OCI-M2 (cell line): ENCODE measurements at regions not wholly inside any gene's neighbourhood (a gene's known extent, or its start where the extent isn't known, plus 50 kb on each side); places are given as distances from the start of the nearest gene placed in this dataset.
"Not testable (repeated sequence)": the region's sequence is repeated elsewhere in the genome, so short reads cannot be mapped to it uniquely, and the experiment has no call there.

Experiments
- DNase-seq: peaks from one replicate; lab custom pipeline; 2025; ENCODE audit not compliant: unreplicated experiment; lab: John Stamatoyannopoulos, UW

DNA sequence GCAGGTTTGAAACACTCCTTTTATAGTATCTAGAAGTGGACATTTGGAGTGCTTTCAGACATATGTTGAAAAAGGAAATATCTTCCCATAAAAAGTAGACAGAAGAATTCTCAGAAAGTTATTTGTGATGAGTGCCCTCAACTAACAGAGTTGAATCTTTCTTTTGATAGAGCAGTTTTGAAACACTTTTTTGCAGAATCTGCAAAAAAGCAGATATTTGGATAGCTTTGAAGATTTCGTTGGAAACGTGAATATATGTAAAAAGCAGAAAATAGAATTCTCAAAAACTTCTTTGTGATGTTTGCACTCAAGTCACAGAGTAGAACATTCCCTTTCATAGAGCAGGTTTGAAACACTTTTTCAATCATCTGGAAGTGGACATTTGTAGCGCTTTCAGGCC, 676.4 kb upstream of the ZNF337 start:
- DNase-seq: not testable (repeated sequence)

- no peak for DNase-seq
These were observed 657.9 kb upstream of the ZNF337 start for GRCh38 chr20:26354511-26354910.

GRCh38 chr20:26347396-26347795, 650.7 kb upstream of the ZNF337 start:
- no peak for DNase-seq

GRCh38 chr20:26340460-26341065, 643.9 kb upstream of the ZNF337 start:
- not testable (repeated sequence) for DNase-seq

- DNase-seq: no peak
These were observed 627.5 kb upstream of the ZNF337 start for GRCh38 chr20:26324177-26324576.

DNA sequence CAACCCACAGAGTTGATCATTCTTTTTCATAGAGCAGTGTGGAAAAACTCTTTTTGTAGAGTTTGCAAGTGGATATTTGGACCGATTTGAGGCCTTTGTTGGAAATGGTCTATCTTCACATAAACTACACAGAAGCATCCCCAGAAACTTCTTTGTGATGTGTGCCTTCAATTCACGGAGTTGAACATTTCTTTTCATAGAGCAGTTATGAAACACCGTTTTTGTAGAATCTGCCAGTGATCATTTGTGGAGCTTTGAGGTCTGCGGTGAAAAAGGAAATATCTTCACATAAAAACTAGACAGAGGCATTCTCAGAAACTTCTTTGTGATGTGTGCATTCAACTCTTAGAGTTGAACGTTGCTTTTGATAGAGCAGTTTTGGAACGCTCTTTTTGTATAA, 618.4 kb upstream of the ZNF337 start:
- no peak for DNase-seq

DNA sequence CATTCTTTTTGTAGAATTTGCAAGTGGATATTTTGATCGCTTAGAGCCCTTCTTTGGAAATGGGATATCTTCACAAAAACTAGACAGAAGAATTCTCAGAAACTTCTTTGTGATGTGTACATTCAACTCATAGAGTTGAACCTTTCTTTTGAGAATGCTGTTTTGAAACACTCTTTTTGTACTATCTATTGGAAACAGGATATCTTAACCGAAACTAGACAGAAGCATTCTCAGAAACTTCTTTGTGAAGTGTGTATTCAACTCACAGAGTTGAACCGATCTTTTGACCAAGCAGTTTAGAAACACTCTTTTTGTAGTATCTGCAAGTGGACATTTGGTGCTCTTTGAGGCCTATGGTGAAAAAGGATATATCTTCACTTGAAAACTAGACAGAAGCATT, 613.1 kb upstream of the ZNF337 start:
- not testable (repeated sequence) for DNase-seq

DNA sequence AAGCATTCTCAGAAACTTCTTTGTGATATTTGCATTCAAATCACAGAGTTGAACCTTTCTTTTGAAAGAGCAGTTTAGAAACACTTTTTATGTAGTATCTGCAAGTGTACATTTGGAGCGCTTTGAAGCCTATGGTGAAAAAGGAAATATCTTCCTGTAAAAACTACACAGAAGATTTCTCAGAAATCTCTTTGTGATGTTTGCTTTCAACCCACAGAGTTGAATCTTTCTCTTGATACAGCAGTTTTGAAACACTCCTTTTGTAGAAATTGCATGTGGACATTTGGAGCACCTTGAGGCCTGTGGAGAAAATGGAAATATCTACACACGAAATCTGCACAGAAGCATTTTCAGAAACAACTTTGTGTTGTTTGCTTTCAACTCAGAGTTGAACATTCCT, 612.3 kb upstream of the ZNF337 start:
- DNase-seq: no peak

DNA sequence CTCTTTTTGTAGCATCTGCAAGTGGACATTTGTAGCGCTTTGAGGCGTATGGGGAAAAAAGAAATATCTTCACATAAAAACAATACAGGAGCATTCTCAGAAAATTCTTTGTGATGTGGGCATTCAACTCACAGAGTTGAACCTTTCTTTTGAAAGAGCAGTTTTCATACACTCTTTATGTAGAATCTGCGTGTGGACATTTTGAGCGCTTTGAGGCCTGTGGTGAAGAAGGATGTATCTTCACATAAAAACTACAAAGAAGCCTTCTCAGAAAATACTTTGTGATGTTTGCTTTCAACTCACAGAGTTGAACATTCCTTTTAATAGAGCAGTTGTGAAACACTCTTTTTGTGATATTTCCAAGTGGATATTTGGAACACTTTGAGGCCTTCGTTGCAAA, 598.4 kb upstream of the ZNF337 start:
- no peak for DNase-seq

DNA sequence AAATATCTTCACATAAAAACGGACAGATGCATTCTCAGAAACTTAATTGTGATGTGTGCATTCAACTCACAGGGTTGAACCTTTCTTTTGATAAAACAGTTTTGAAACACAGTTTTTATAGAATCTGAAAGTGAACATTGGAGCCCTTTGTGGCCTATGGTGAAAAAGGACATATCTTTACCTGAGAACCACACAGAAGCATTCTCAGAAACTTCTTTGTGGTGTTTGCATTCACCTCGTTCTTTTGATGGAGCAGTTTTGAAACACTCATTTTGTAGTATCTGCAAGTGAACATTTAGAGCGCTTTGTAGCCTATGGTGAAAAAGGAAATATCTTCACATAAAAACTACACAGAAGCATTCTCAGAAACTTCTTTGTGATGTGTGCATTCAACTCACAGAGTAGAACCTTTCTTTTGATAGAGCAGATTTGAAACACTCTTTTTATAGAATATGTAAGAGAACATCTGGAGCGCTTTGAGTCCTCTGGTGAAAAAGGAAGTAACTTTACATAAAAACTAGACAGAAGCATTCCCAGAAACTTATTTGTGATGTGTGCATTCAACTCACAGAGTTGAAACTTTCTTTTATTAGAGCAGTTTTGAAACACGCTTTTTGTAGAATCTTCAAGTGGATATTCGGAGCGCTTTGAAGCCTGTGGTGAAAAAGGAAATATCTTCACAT, 591.9 kb upstream of the ZNF337 start:
- DNase-seq: not testable (repeated sequence)

- no peak for DNase-seq
These were observed 582.6 kb upstream of the ZNF337 start for GRCh38 chr20:26279238-26279637.

- no peak for DNase-seq
These were observed 580.7 kb upstream of the ZNF337 start for GRCh38 chr20:26277339-26277738.

- DNase-seq: no peak
These were observed 580.0 kb upstream of the ZNF337 start for GRCh38 chr20:26276554-26277210.

DNA sequence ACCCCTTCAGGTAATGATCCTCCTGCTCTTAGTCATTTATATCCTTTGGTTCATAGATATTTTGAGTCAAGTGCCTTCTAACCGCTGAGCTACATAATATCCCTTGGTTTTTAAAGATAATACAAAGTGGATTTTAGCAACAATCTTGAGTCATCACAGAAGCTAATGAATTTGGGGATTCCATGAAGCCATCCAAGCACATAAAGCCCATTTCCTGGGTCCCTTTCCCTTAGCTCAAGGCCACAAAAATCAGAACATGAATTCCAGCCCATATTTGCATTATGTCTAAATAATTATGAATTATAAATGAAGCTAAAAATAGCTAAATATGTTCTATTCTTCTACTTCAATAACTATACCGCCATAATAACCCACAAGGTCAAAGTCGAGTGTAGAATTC, 572.1 kb upstream of the ZNF337 start:
- not testable (repeated sequence) for DNase-seq

DNA sequence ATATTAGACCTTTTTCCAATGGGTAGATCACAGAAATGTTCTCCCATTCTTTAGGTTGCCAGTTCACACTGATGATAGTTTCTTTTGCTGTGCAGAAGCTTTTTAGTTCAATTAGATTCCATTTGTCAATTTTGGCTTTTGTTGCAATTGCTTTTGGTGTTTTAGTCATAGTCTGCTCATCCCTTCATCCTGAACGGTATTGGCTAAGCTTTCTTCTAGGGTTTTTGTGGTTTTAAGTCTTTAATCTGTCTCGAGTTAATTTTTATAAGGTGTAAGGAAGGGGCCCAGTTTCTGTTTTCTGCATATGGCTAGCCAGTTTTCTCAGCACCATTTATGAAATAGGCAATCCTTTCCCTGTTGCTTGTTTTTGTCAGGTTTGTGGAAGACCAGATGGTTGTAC, 564.3 kb upstream of the ZNF337 start:
- not testable (repeated sequence) for DNase-seq

- not testable (repeated sequence) for DNase-seq
These were observed 555.8 kb upstream of the ZNF337 start for GRCh38 chr20:26252311-26252975.

DNA sequence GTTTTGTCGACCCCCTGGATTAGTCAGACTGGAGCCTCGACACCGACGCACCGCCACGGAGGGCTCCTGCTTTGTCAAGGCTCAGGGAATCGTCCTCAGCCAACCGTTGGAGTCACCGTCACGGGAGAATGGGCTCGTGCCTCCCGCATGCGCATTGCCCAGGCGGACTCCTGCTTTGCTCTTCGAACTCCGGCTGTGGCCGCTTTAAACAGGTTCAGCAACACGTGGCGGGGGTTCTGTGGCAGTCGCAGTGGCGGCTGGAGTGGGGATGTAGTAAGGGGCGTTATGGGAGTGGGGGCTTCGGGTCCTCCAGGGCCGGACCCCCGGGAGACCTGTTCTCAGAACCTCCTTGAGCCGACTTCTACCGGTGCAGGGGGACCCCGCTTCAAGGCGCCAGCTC, 554.7 kb upstream of the ZNF337 start:
- not testable (repeated sequence) for DNase-seq

DNA sequence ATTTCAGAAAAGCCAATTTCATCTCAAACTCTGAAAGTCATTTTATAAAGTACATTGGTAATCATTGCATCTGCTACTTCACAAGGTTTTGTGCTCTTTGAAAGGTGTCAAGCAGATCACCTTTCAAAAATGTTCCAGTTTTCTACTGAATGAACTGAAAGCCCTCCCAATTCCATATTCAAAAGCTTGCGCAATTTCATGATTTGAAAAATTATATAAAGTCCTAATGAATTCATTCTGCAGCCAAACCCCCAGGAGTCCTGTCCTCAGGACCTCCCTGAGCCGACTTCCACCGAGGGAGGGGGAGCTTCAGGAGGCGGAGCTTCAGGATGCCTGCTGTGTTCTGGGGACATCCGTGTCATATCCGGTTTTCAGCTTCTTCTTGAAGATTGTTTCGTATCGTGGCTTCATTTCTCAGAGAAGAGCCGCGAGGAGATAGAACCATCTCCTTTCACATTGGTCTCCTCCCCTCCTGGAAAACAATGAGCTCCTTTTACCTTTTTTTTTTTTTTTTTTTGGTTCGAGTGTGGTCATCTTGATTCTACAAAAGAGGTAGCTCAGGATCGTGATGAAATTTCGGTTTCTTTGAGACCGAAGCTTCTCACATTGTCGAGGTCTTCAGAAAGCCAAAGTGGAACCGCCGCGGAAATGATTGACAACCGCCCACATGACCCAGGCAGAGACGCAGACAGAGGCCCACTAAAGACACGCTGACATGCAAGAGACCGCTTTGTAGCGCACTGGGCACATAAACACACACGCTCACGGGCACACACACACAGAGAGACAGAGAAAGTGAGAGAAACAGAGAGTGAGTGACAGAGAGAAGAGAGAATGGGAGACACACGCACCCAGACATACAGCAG, 553.8 kb upstream of the ZNF337 start:
- DNase-seq: not testable (repeated sequence)

- no peak for DNase-seq
These were observed 547.1 kb upstream of the ZNF337 start for GRCh38 chr20:26243731-26244130.

DNA sequence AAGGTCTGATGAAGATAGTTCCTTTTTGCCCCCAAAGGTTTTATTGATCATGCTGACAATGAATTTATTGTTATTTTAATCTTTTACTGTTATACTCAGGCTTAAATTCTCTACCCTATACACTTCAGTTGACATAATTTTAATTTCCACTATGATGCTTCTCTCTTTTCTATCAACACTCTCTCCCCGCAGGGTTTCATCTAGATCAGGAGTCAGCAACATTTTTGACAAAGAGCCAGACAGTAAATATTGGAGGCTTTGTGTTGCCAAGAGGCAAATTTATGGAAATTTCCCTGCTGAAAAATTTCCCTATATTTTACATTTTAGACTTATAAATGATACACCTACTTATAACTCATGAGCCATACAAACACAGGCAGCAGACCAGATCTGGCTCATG, 524.0 kb upstream of the ZNF337 start:
- DNase-seq: not testable (repeated sequence)

DNA sequence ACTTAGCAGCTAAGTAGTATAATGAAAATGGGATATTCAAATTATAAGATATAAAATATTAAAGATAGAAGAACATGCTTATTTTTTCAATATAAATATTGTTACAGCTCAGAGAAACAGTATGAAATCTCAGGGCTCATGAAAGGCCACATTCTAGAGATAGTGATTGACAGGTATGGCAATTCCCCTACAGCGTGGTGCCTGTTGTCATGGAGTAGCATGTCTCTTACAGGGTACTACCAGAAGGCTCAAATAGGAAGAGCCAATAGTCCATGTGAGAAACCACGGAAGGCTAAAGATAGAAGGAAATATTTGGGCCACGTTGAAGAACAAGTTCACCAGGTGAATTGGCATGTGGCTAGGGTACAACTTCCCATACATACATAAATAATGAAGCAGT, 522.9 kb upstream of the ZNF337 start:
- DNase-seq: not testable (repeated sequence)
